ENCODE measurements at regions not wholly inside any gene's neighbourhood (a gene's known extent, or its start where the extent isn't known, plus 50 kb on each side); places are given as distances from the start of the nearest gene placed in this dataset.

GRCh38 chr2:225757248-225757647 is 357.7 kb downstream of the NYAP2 start:
- TF ChIP-seq CTCF (IDR thresholded peaks at IDR 0.05) (no peak), POLR2AphosphoS5 (IDR thresholded peaks at IDR 0.05; ENCODE audit: low read depth, low read length) (no peak), SIN3A (IDR thresholded peaks at IDR 0.05; ENCODE audit: borderline replicate concordance, insufficient read depth, low read depth, low read length) (no peak), TCF7L2 (IDR thresholded peaks at IDR 0.05; ENCODE audit: low read depth, low read length) (no peak)
- TF ChIP-seq, protein P1, sequence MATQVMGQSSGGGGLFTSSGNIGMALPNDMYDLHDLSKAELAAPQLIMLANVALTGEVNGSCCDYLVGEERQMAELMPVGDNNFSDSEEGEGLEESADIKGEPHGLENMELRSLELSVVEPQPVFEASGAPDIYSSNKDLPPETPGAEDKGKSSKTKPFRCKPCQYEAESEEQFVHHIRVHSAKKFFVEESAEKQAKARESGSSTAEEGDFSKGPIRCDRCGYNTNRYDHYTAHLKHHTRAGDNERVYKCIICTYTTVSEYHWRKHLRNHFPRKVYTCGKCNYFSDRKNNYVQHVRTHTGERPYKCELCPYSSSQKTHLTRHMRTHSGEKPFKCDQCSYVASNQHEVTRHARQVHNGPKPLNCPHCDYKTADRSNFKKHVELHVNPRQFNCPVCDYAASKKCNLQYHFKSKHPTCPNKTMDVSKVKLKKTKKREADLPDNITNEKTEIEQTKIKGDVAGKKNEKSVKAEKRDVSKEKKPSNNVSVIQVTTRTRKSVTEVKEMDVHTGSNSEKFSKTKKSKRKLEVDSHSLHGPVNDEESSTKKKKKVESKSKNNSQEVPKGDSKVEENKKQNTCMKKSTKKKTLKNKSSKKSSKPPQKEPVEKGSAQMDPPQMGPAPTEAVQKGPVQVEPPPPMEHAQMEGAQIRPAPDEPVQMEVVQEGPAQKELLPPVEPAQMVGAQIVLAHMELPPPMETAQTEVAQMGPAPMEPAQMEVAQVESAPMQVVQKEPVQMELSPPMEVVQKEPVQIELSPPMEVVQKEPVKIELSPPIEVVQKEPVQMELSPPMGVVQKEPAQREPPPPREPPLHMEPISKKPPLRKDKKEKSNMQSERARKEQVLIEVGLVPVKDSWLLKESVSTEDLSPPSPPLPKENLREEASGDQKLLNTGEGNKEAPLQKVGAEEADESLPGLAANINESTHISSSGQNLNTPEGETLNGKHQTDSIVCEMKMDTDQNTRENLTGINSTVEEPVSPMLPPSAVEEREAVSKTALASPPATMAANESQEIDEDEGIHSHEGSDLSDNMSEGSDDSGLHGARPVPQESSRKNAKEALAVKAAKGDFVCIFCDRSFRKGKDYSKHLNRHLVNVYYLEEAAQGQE (IDR thresholded peaks at IDR 0.05; ENCODE audit: insufficient read depth in 1 of 2, low read depth in 2 of 2, low read length in 1 of 2), result no peak

All from Panc1 (cell line).